K562 (cell line): ENCODE measurements at regions not wholly inside any gene's neighbourhood (a gene's known extent, or its start where the extent isn't known, plus 50 kb on each side); places are given as distances from the start of the nearest gene placed in this dataset.

Experiments used
- CHCHD3 ChIP-seq: fragments of 250-450 bp; sonication (Bioruptor Pico); IDR thresholded peaks from 2 replicates; pipeline ENCODE4 v2.1.2; 2022; ENCODE audit warnings: mild to moderate bottlenecking
- HDAC2 ChIP-seq: fragments of 450-650 bp; IDR thresholded peaks from 2 replicates; pipeline ENCODE4 v1.6.1; 2016; ENCODE audit warnings: mild to moderate bottlenecking
- NCOA2 ChIP-seq, 2 experiments: fragments of 450-650 bp; IDR thresholded peaks; 2 replicates each; pipeline ENCODE4 v1.6.1; 2018; ENCODE audit warnings: mild to moderate bottlenecking in 2 of 2, moderate library complexity in 1 of 2; ENCODE audit not compliant: partially characterized antibody in 2 of 2
- STAT5A ChIP-seq: IDR thresholded peaks from 2 replicates; pipeline ENCODE4 v1.6.1; 2012; ENCODE audit warnings: low read length, inconsistent platforms, borderline replicate concordance
- TF ChIP-seq, protein P1 (sequence below), 2 experiments: fragments of 450-650 bp; IDR thresholded peaks; 2 replicates each; pipeline ENCODE4 v1.6.1; 2016; ENCODE audit warnings: mild to moderate bottlenecking in 2 of 2, borderline replicate concordance in 1 of 2, low read depth in 1 of 2, moderate library complexity in 1 of 2

DNA sequence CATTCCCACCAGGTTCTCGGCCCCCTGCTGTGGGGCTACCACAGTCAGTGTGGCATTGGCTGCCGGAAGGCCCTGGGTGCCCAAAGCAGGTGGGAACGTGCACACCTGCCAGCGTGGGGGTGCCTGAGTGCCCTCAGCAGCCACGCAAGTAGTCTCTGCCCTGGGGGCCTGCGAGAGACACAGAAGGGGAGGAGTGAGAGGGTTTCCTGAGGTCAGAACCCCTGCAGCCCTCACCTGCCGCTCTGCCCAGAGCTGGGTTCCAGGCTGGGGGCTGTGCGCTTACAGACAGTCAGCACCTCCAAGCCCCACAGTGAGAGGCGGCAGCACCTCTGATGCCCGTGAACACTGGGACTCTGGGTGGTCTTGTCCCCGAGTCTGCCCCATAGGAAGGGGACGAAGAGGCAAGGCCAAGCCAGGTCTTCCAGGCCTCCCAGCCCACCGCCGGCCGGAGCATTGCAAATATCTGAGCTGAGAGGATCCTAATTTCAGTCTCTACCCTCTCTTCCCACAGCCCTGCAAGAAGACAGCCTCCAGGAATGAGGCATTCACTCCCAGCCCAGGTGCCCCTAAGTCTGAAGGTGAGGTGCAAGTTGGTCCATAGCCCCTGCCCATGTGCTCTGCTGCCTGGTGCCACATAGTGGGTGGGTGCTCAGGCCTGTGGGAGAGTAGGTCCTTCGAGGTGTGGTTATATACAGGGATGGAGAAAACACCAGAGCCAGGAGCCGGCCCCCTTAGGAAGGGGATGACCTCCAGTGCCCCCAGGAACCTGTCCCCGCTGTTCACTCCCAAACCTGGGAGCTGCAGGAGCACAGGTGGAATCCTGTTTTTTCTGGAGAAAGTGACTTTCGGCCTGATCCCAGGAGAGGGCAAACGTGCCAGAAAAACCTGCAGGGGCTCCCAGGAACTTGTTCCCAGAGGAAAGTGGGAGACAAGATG is 291.1 kb upstream of the RTL1 start (continued):
- TF ChIP-seq, protein P1, sequence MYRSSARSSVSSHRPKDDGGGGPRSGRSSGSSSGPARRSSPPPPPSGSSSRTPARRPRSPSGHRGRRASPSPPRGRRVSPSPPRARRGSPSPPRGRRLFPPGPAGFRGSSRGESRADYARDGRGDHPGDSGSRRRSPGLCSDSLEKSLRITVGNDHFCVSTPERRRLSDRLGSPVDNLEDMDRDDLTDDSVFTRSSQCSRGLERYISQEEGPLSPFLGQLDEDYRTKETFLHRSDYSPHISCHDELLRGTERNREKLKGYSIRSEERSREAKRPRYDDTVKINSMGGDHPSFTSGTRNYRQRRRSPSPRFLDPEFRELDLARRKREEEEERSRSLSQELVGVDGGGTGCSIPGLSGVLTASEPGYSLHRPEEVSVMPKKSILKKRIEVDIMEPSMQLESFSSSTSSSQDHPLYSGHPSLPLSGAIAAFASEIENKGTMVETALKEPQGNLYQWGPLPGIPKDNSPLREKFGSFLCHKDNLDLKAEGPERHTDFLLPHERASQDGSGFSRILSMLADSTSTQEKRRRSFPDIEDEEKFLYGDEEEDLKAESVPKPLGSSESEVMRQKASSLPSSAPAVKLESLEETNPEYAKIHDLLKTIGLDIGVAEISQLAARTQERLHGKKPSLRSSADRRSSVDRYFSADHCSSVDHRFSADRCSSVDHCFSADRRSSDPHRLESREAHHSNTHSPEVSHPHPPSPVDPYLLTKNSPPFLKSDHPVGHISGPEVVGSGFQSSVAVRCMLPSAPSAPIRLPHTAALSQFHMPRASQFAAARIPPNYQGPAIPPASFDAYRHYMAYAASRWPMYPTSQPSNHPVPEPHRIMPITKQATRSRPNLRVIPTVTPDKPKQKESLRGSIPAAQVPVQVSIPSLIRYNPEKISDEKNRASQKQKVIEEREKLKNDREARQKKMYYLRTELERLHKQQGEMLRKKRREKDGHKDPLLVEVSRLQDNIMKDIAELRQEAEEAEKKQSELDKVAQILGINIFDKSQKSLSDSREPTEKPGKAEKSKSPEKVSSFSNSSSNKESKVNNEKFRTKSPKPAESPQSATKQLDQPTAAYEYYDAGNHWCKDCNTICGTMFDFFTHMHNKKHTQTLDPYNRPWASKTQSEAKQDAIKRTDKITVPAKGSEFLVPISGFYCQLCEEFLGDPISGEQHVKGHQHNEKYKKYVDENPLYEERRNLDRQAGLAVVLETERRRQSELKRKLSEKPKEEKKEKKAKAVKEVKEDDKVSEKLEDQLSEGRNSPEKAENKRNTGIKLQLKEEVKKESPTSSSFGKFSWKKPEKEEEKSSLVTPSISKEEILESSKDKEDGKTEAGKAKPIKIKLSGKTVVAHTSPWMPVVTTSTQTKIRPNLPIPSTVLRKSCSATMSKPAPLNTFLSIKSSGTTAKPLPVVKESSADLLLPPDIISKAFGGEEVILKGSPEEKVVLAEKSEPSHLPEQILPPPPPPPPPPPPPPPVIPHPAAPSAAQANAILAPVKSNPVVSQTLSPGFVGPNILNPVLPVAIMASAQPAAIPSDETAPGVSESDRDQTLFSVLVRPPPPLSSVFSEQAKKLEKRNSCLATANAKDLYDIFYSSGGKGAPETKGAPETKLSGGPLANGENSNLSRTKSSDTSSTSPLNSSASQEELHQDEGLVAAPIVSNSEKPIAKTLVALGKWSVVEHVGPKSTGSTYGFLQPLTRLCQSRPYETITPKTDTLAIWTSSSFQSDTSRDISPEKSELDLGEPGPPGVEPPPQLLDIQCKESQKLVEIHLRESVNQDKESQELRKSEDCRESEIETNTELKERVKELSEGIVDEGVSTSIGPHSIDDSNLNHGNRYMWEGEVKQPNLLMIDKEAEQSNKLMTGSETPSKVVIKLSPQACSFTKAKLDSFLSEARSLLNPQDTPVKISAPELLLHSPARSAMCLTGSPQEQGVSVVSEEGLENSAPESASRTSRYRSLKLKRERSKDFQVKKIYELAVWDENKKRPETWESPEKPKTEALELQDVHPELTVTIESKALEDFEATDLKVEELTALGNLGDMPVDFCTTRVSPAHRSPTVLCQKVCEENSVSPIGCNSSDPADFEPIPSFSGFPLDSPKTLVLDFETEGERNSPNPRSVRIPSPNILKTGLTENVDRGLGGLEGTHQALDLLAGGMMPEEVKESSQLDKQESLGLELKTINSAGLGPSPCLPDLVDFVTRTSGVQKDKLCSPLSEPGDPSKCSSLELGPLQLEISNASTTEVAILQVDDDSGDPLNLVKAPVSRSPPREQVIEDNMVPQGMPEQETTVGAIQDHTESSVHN (IDR thresholded peaks at IDR 0.05; ENCODE audit: borderline replicate concordance in 1 of 2, low read depth in 1 of 2): no peak
- TF ChIP-seq NCOA2 (IDR thresholded peaks at IDR 0.05; ENCODE audit: partially characterized antibody in 2 of 2): no peak
- TF ChIP-seq HDAC2: no peak
- TF ChIP-seq CHCHD3: no peak
- TF ChIP-seq STAT5A: no peak
